ENCODE measurements at regions not wholly inside any gene's neighbourhood (a gene's known extent, or its start where the extent isn't known, plus 50 kb on each side); places are given as distances from the start of the nearest gene placed in this dataset.

GRCh38 chr18:75504469-75504868 lies 77.0 kb upstream of the SMIM21 start:
- TF ChIP-seq LEF1 (IDR thresholded peaks at IDR 0.05; ENCODE audit: borderline replicate concordance) (no peak), PKNOX1 (IDR thresholded peaks at IDR 0.05) (peak; percentile 37; the same call in 1 of the 2 replicates)
- POLR2A ChIA-PET = no interaction called here
- CTCF ChIA-PET = no interaction called here
- no peak for DNase-seq (ENCODE audit: extremely low spot score)

GRCh38 chr18:75503615-75504014 lies 76.1 kb upstream of the SMIM21 start:
- TF ChIP-seq NFRKB (IDR thresholded peaks at IDR 0.05) = no peak
- TF ChIP-seq ELF4 (IDR thresholded peaks at IDR 0.05) = no peak
- TF ChIP-seq SUZ12 (IDR thresholded peaks at IDR 0.05) = no peak
- POLR2A ChIA-PET = no interaction called here
- CTCF ChIA-PET = no interaction called here
- DNase-seq (ENCODE audit: extremely low spot score) = no peak

GRCh38 chr18:75502286-75502685 lies 74.8 kb upstream of the SMIM21 start:
- POLR2A ChIA-PET = no interaction called here
- no peak for DNase-seq (ENCODE audit: extremely low spot score)

GRCh38 chr18:75500545-75500944 lies 73.0 kb upstream of the SMIM21 start:
- POLR2A ChIA-PET = no interaction called here
- CTCF ChIA-PET = no interaction called here
- DNase-seq (ENCODE audit: extremely low spot score) = no peak
- TF ChIP-seq SP1 (IDR thresholded peaks at IDR 0.05) (no peak), ARNT (IDR thresholded peaks at IDR 0.05) (no peak), LEF1 (IDR thresholded peaks at IDR 0.05; ENCODE audit: borderline replicate concordance) (no peak), ELF4 (IDR thresholded peaks at IDR 0.05) (no peak), L3MBTL2 (conservative IDR thresholded peaks at IDR 0.05) (no peak), SUZ12 (IDR thresholded peaks at IDR 0.05) (no peak), CTBP1 (IDR thresholded peaks at IDR 0.05; ENCODE audit: borderline replicate concordance) (no peak), ZNF384 (IDR thresholded peaks at IDR 0.05) (no peak), TARDBP (IDR thresholded peaks at IDR 0.05) (no peak), FOXK2 (IDR thresholded peaks at IDR 0.05) (no peak), FOXM1 (IDR thresholded peaks at IDR 0.05; ENCODE audit: borderline replicate concordance) (no peak), HDGF (IDR thresholded peaks at IDR 0.05; ENCODE audit: borderline replicate concordance) (no peak), PKNOX1 (IDR thresholded peaks at IDR 0.05) (no peak), NFRKB (IDR thresholded peaks at IDR 0.05) (no peak), FOXA1 (IDR thresholded peaks at IDR 0.05) (no peak), BHLHE40 (IDR thresholded peaks at IDR 0.05; ENCODE audit: borderline replicate concordance) (no peak)

More at GRCh38 chr18:75502286-75502685, 74.8 kb upstream of the SMIM21 start:
- CTCF ChIA-PET = no interaction called here
- TF ChIP-seq ZNF384 (IDR thresholded peaks at IDR 0.05) (no peak), BHLHE40 (IDR thresholded peaks at IDR 0.05; ENCODE audit: borderline replicate concordance) (no peak), FOXM1 (IDR thresholded peaks at IDR 0.05; ENCODE audit: borderline replicate concordance) (no peak), TARDBP (IDR thresholded peaks at IDR 0.05) (no peak), HDGF (IDR thresholded peaks at IDR 0.05; ENCODE audit: borderline replicate concordance) (no peak), FOXK2 (IDR thresholded peaks at IDR 0.05) (no peak), LEF1 (IDR thresholded peaks at IDR 0.05; ENCODE audit: borderline replicate concordance) (no peak)

GRCh38 chr18:75497576-75498235 lies 70.2 kb upstream of the SMIM21 start:
- TF ChIP-seq LEF1 (IDR thresholded peaks at IDR 0.05; ENCODE audit: borderline replicate concordance) (no peak), SP1 (IDR thresholded peaks at IDR 0.05) (no peak), FOXM1 (IDR thresholded peaks at IDR 0.05; ENCODE audit: borderline replicate concordance) (no peak), PKNOX1 (IDR thresholded peaks at IDR 0.05) (0 out of 2 replicates have a peak, but pooled peaks have one; percentile 24)
- ChIA-PET CTCF (no interaction called here), POLR2A (no interaction called here)
- no peak for DNase-seq (ENCODE audit: extremely low spot score)

GRCh38 chr18:75496151-75496550 lies 68.6 kb upstream of the SMIM21 start:
- POLR2A ChIA-PET = no interaction called here
- CTCF ChIA-PET = no interaction called here
- DNase-seq (ENCODE audit: extremely low spot score) = no peak
- TF ChIP-seq ZNF384 (IDR thresholded peaks at IDR 0.05) (no peak), FOXA1 (IDR thresholded peaks at IDR 0.05) (no peak), NFRKB (IDR thresholded peaks at IDR 0.05) (no peak), ELF4 (IDR thresholded peaks at IDR 0.05) (no peak), FOXM1 (IDR thresholded peaks at IDR 0.05; ENCODE audit: borderline replicate concordance) (no peak), SUZ12 (IDR thresholded peaks at IDR 0.05) (no peak), PKNOX1 (IDR thresholded peaks at IDR 0.05) (no peak), SP1 (IDR thresholded peaks at IDR 0.05) (no peak), FOXK2 (IDR thresholded peaks at IDR 0.05) (no peak), LEF1 (IDR thresholded peaks at IDR 0.05; ENCODE audit: borderline replicate concordance) (no peak), BHLHE40 (IDR thresholded peaks at IDR 0.05; ENCODE audit: borderline replicate concordance) (no peak), L3MBTL2 (conservative IDR thresholded peaks at IDR 0.05) (no peak), TARDBP (IDR thresholded peaks at IDR 0.05) (no peak), CTBP1 (IDR thresholded peaks at IDR 0.05; ENCODE audit: borderline replicate concordance) (no peak), HDGF (IDR thresholded peaks at IDR 0.05; ENCODE audit: borderline replicate concordance) (no peak), ARNT (IDR thresholded peaks at IDR 0.05) (no peak)
